H9 (cell line): ENCODE measurements at regions not wholly inside any gene's neighbourhood (a gene's known extent, or its start where the extent isn't known, plus 50 kb on each side); places are given as distances from the start of the nearest gene placed in this dataset.

Experiments used
- DNase-seq: peaks from one replicate; pipeline ENCODE4 v3.0.0-alpha.2; 2017
- H2AFZ ChIP-seq: one replicate; pipeline ENCODE4 v1.6.1; 2013; ENCODE audit warnings: mild to moderate bottlenecking, low read length, control low read depth, moderate library complexity
- H2AK5ac ChIP-seq: 2 replicates; pipeline ENCODE4 v1.6.1; 2013; ENCODE audit warnings: low read length, control low read depth, mixed read lengths; ENCODE audit not compliant: insufficient read length
- H2BK120ac ChIP-seq: one replicate; pipeline ENCODE4 v1.6.1; 2013; ENCODE audit warnings: low read depth, mild to moderate bottlenecking, low read length, control low read depth, inconsistent platforms; ENCODE audit not compliant: poor library complexity, severe bottlenecking
- H2BK12ac ChIP-seq: 2 replicates; pipeline ENCODE4 v1.6.1; 2013; ENCODE audit warnings: low read length, control low read depth, mixed read lengths, low read depth; ENCODE audit not compliant: insufficient read length
- H2BK15ac ChIP-seq: 2 replicates; pipeline ENCODE4 v1.6.1; 2013; ENCODE audit warnings: low read depth, low read length, control low read depth
- H2BK20ac ChIP-seq: one replicate; pipeline ENCODE4 v1.6.1; 2013; ENCODE audit warnings: low read depth, mild to moderate bottlenecking, low read length, control low read depth, inconsistent platforms; ENCODE audit not compliant: poor library complexity, severe bottlenecking
- H2BK5ac ChIP-seq: 2 replicates; pipeline ENCODE4 v1.6.1; 2013; ENCODE audit warnings: low read length, control low read depth, mixed read lengths; ENCODE audit not compliant: insufficient read length
- H3K14ac ChIP-seq: 2 replicates; pipeline ENCODE4 v1.6.1; 2013; ENCODE audit warnings: low read length, control low read depth; ENCODE audit not compliant: insufficient read depth
- H3K18ac ChIP-seq: 2 replicates; pipeline ENCODE4 v1.6.1; 2013; ENCODE audit warnings: low read depth, mild to moderate bottlenecking, mixed read lengths, low read length, control low read depth; ENCODE audit not compliant: insufficient read length
- H3K23ac ChIP-seq: 2 replicates; pipeline ENCODE4 v1.6.1; 2013; ENCODE audit warnings: low read length, control low read depth, mixed read lengths, low read depth; ENCODE audit not compliant: insufficient read length
- H3K23me2 ChIP-seq: 2 replicates; pipeline ENCODE4 v1.6.1; 2013; ENCODE audit warnings: low read depth, mild to moderate bottlenecking, mixed read lengths, low read length, control low read depth; ENCODE audit not compliant: insufficient read length, poor library complexity, severe bottlenecking
- H3K27ac ChIP-seq: 2 replicates; pipeline ENCODE4 v1.5.1; 2013; ENCODE audit warnings: low read length, control low read depth, mixed read lengths, low read depth; ENCODE audit not compliant: insufficient read length
- H3K27me3 ChIP-seq: 2 replicates; pipeline ENCODE4 v1.6.1; 2013; ENCODE audit warnings: low read length, control low read depth, inconsistent platforms; ENCODE audit not compliant: insufficient read depth
- H3K4ac ChIP-seq: 2 replicates; pipeline ENCODE4 v1.6.1; 2013; ENCODE audit warnings: low read depth, mild to moderate bottlenecking, control low read depth, inconsistent platforms, low read length, moderate library complexity
- H3K4me1 ChIP-seq: 2 replicates; pipeline ENCODE4 v1.6.1; 2013; ENCODE audit warnings: low read length, control low read depth, inconsistent platforms; ENCODE audit not compliant: insufficient read depth
- H3K4me2 ChIP-seq: 2 replicates; pipeline ENCODE4 v1.6.1; 2013; ENCODE audit warnings: low read length, control low read depth, mixed read lengths; ENCODE audit not compliant: insufficient read length, insufficient read depth
- H3K56ac ChIP-seq: 2 replicates; pipeline ENCODE4 v1.6.1; 2013; ENCODE audit warnings: low read depth, mild to moderate bottlenecking, mixed read lengths, low read length, control low read depth; ENCODE audit not compliant: insufficient read length
- H3K79me1 ChIP-seq: 2 replicates; pipeline ENCODE4 v1.6.1; 2013; ENCODE audit warnings: low read depth, mild to moderate bottlenecking, moderate library complexity, low read length, control low read depth, inconsistent platforms; ENCODE audit not compliant: insufficient read depth, poor library complexity, severe bottlenecking
- H3K79me2 ChIP-seq: 2 replicates; pipeline ENCODE4 v1.6.1; 2013; ENCODE audit warnings: low read length, control low read depth, inconsistent platforms; ENCODE audit not compliant: insufficient read depth
- H3K9ac ChIP-seq: 2 replicates; pipeline ENCODE4 v1.6.1; 2013; ENCODE audit warnings: low read length, control low read depth, mixed read lengths; ENCODE audit not compliant: insufficient read length; ENCODE audit errors: extremely low read depth
- H3K9me3 ChIP-seq: one replicate; pipeline ENCODE4 v1.6.1; 2013; ENCODE audit warnings: low read depth, low read length, inconsistent platforms; ENCODE audit not compliant: control insufficient read depth
- H3T11ph ChIP-seq: one replicate; pipeline ENCODE4 v1.6.1; 2013; ENCODE audit warnings: mild to moderate bottlenecking, low read length, control low read depth, inconsistent platforms
- H4K20me1 ChIP-seq: one replicate; pipeline ENCODE4 v1.6.1; 2013; ENCODE audit not compliant: control insufficient read depth, insufficient read length, insufficient read depth
- H4K5ac ChIP-seq: 2 replicates; pipeline ENCODE4 v1.6.1; 2013; ENCODE audit warnings: low read depth, mild to moderate bottlenecking, mixed read lengths, low read length, control low read depth; ENCODE audit not compliant: insufficient read length
- H4K8ac ChIP-seq: replicated peaks from 2 replicates; pipeline ENCODE4 v1.6.1; 2013; ENCODE audit warnings: low read length, control low read depth, mixed read lengths, low read depth; ENCODE audit not compliant: insufficient read length
- H4K91ac ChIP-seq: 2 replicates; pipeline ENCODE4 v1.6.1; 2013; ENCODE audit warnings: low read depth, mild to moderate bottlenecking, moderate library complexity, mixed read lengths, low read length, control low read depth; ENCODE audit not compliant: insufficient read length
- H3K27ac Mint-ChIP-seq, 3 experiments: 2 replicates in 2 of 3; 3 replicates in 1 of 3; pipeline ENCODE4 v1.8.0; 2020 to 2021; ENCODE audit warnings: mixed read lengths in 3 of 3, mild to moderate bottlenecking in 1 of 3, moderate library complexity in 1 of 3
- H3K27me3 Mint-ChIP-seq: 2 replicates; pipeline ENCODE4 v1.8.0; 2021; ENCODE audit warnings: low read depth, mild to moderate bottlenecking, moderate library complexity, mixed read lengths
- H3K36me3 Mint-ChIP-seq, 3 experiments: 2 replicates in 2 of 3; 3 replicates in 1 of 3; pipeline ENCODE4 v1.8.0; 2020 to 2021; ENCODE audit warnings: low read depth in 3 of 3, mixed read lengths in 3 of 3; ENCODE audit not compliant: insufficient read depth in 1 of 3
- H3K4me1 Mint-ChIP-seq, 2 experiments: 2 replicates each; pipeline ENCODE4 v1.8.0; 2020; ENCODE audit warnings: mixed read lengths in 2 of 2
- H3K4me3 Mint-ChIP-seq, 2 experiments: 2 replicates in 1 of 2; 3 replicates in 1 of 2; pipeline ENCODE4 v1.8.0; 2020 to 2021; ENCODE audit warnings: mild to moderate bottlenecking in 2 of 2, mixed read lengths in 2 of 2, moderate library complexity in 1 of 2
- H3K9me3 Mint-ChIP-seq, 2 experiments: 2 replicates in 1 of 2; 3 replicates in 1 of 2; pipeline ENCODE4 v1.8.0; 2020; ENCODE audit warnings: mild to moderate bottlenecking in 2 of 2, mixed read lengths in 2 of 2, moderate library complexity in 1 of 2
- CTCF ChIP-seq: fragments of 200-600 bp; sonication (generic); conservative IDR thresholded peaks from 3 replicates; pipeline ENCODE4 v1.8.0; 2021; ENCODE audit warnings: antibody characterized with exemption, mild to moderate bottlenecking
- WGBS: extraction: QIAGEN DNeasy Blood & Tissue Kit; methylation state at CpG from one replicate; pipeline ENCODE4 v1.1.7; 2013; ENCODE audit warnings: missing lambda C conversion rate, low lambda C conversion rate, mixed read lengths; ENCODE audit not compliant: insufficient read length; ENCODE audit errors: extremely low coverage; 5-methylcytosine and 5-hydroxymethylcytosine counted together

- Histone ChIP-seq H4K91ac (no peak overlapping the region), H3K14ac (no peak overlapping the region), H3K9ac (no peak overlapping the region), H2BK15ac (no peak overlapping the region), H3K18ac (no peak overlapping the region), H3T11ph (no peak overlapping the region), H3K9me3 (no peaks in the 10 kb centered on the region), H3K27me3 (no peaks in the 10 kb centered on the region), H3K4ac (no peak overlapping the region), H3K23ac (no peak overlapping the region), H3K79me2 (no peaks in the 10 kb centered on the region), H3K4me2 (no peak overlapping the region), H2AFZ (no peak overlapping the region), H2BK5ac (no peak overlapping the region), H2BK12ac (no peak overlapping the region), H4K5ac (no peak overlapping the region), H4K8ac (no peak overlapping the region), H2BK20ac (no peak overlapping the region), H3K4me1 (no peaks in the 10 kb centered on the region), H3K23me2 (no peaks in the 10 kb centered on the region), H2BK120ac (no peak overlapping the region), H3K27ac (no peak overlapping the region), H3K79me1 (no peaks in the 10 kb centered on the region), H3K56ac (no peak overlapping the region), H4K20me1 (no peaks in the 10 kb centered on the region), H2AK5ac (no peak overlapping the region)
- no peak for DNase-seq
- TF ChIP-seq CTCF = no peak
- Mint-ChIP-seq H3K36me3 (peaks cover 0 to 11% (median 0%) of the 10 kb centered on the region in 3 experiments; a peak in 1 of 7 replicates), H3K27me3 (no peaks in the 10 kb centered on the region), H3K4me3 (no peak overlapping the region), H3K4me1 (peaks cover 7 to 9% of the 10 kb centered on the region in 2 experiments), H3K9me3 (peaks cover 9 to 11% of the 10 kb centered on the region in 2 experiments), H3K27ac (no peak overlapping the region; a peak in 1 of 7 replicates)
- no CpG with 5 or more reads among the region's 1 CpG for WGBS
Observed at GRCh38 chr21:38726482-38726881, 79.2 kb upstream of the ETS2 start.
